MM.1S (cell line): ENCODE measurements at regions not wholly inside any gene's neighbourhood (a gene's known extent, or its start where the extent isn't known, plus 50 kb on each side); places are given as distances from the start of the nearest gene placed in this dataset.

Experiments used
- EZH2 ChIP-seq: fragments of 300-600 bp; sonication (generic); optimal IDR thresholded peaks from 2 replicates; pipeline ENCODE3; 2017; ENCODE audit warnings: low read depth, mild to moderate bottlenecking, antibody characterized with exemption, low read length, mixed read lengths
- TF ChIP-seq, protein P1 (sequence below): fragments of 300-600 bp; sonication (generic); IDR thresholded peaks from 2 replicates; pipeline ENCODE4 v1.5.1; 2016; ENCODE audit warnings: antibody characterized with exemption, low read length, mixed read lengths

DNA sequence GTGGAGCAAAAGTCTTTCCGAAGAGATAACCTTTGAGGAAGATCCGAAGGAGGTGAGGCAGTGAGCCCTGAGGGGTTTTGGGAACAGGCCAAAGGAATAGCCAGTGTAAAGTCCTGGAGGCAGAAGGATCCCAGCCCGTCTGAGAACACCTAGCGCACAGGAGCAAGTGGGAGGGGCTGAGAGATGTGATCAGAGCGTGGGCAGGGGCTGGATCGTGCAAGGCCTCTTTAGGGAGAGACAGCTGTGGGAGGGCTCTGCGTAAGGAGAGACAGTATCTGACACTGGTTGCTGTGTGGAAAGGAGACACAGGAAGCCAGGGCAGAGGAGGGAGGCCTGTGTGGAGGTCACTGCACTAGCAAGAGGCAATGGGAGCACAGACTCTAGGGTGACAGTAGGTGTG, 68.2 kb downstream of the BARX1 start:
- TF ChIP-seq, protein P1, sequence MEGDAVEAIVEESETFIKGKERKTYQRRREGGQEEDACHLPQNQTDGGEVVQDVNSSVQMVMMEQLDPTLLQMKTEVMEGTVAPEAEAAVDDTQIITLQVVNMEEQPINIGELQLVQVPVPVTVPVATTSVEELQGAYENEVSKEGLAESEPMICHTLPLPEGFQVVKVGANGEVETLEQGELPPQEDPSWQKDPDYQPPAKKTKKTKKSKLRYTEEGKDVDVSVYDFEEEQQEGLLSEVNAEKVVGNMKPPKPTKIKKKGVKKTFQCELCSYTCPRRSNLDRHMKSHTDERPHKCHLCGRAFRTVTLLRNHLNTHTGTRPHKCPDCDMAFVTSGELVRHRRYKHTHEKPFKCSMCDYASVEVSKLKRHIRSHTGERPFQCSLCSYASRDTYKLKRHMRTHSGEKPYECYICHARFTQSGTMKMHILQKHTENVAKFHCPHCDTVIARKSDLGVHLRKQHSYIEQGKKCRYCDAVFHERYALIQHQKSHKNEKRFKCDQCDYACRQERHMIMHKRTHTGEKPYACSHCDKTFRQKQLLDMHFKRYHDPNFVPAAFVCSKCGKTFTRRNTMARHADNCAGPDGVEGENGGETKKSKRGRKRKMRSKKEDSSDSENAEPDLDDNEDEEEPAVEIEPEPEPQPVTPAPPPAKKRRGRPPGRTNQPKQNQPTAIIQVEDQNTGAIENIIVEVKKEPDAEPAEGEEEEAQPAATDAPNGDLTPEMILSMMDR, result no peak
- no peak for TF ChIP-seq EZH2
